Fibroblast of lung (primary cell): ENCODE measurements at regions not wholly inside any gene's neighbourhood (a gene's known extent, or its start where the extent isn't known, plus 50 kb on each side); places are given as distances from the start of the nearest gene placed in this dataset.

Experiments
- DNase-seq, 2 donors: peaks; one replicate each; pipeline versions ENCODE4 v3.0.0 to v3.0.0-alpha.2; 2010; ENCODE audit warnings: low read depth in 2 of 2
- H2AFZ ChIP-seq: 2 replicates; pipeline ENCODE4 v1.5.1; 2012; ENCODE audit warnings: low read length, control low read depth, inconsistent platforms
- H3K27ac ChIP-seq: 2 replicates; pipeline ENCODE4 v1.5.1; 2011; ENCODE audit warnings: low read length, control low read depth; ENCODE audit not compliant: insufficient read depth
- H3K27me3 ChIP-seq: 2 replicates; pipeline ENCODE4 v1.5.1; 2011; ENCODE audit warnings: mild to moderate bottlenecking, low read length; ENCODE audit not compliant: control insufficient read depth, insufficient read depth
- H3K36me3 ChIP-seq: 2 replicates; pipeline ENCODE4 v1.5.1; 2011; ENCODE audit warnings: low read length; ENCODE audit not compliant: control insufficient read depth, insufficient read depth
- H3K4me1 ChIP-seq: 2 replicates; pipeline ENCODE4 v1.5.1; 2011; ENCODE audit warnings: low read length; ENCODE audit not compliant: control insufficient read depth, insufficient read depth; ENCODE audit errors: extremely low read depth
- H3K4me2 ChIP-seq: 2 replicates; pipeline ENCODE4 v1.5.1; 2011; ENCODE audit warnings: low read length, control low read depth; ENCODE audit not compliant: insufficient read depth; ENCODE audit errors: extremely low read depth
- H3K4me3 ChIP-seq, 4 experiments: fragments of 200-600 bp in 1 of 4; sonication (generic) in 1 of 4; replicated peaks in 1 of 4; 2 replicates each; pipeline ENCODE4 v1.5.1; 2011 to 2016; ENCODE audit warnings: low read length in 4 of 4, low read depth in 3 of 4, mild to moderate bottlenecking in 3 of 4, control low read depth in 2 of 4, inconsistent platforms in 1 of 4, mixed read lengths in 1 of 4; ENCODE audit not compliant: insufficient read depth in 1 of 4; ENCODE audit errors: control extremely low read depth in 1 of 4
- H3K79me2 ChIP-seq: 2 replicates; pipeline ENCODE4 v1.5.1; 2012; ENCODE audit warnings: mild to moderate bottlenecking, low read length, inconsistent platforms; ENCODE audit not compliant: control insufficient read depth, insufficient read depth
- H3K9ac ChIP-seq: 2 replicates; pipeline ENCODE4 v1.5.1; 2011; ENCODE audit warnings: mild to moderate bottlenecking, low read length, control low read depth; ENCODE audit not compliant: insufficient read depth
- H3K9me3 ChIP-seq: 2 replicates; pipeline ENCODE4 v1.5.1; 2012; ENCODE audit warnings: low read depth, low read length; ENCODE audit not compliant: control insufficient read depth, insufficient read depth
- H4K20me1 ChIP-seq: 2 replicates; pipeline ENCODE4 v1.5.1; 2011; ENCODE audit warnings: low read length; ENCODE audit not compliant: control insufficient read depth, insufficient read depth; ENCODE audit errors: extremely low read depth
- CTCF ChIP-seq, 2 donors: IDR thresholded peaks in 1 of 2; conservative IDR thresholded peaks in 1 of 2; 1 replicate in 1 of 2; 2 replicates in 1 of 2; pipeline ENCODE4 v1.5.1; 2011 to 2012; ENCODE audit warnings: low read length in 2 of 2, control low read depth in 1 of 2, inconsistent platforms in 1 of 2, low read depth in 1 of 2, mild to moderate bottlenecking in 1 of 2
- EZH2 ChIP-seq: IDR thresholded peaks from 2 replicates; pipeline ENCODE4 v1.5.1; 2012; ENCODE audit warnings: low read length, control low read depth, mild to moderate bottlenecking; ENCODE audit errors: missing control alignments

DNA sequence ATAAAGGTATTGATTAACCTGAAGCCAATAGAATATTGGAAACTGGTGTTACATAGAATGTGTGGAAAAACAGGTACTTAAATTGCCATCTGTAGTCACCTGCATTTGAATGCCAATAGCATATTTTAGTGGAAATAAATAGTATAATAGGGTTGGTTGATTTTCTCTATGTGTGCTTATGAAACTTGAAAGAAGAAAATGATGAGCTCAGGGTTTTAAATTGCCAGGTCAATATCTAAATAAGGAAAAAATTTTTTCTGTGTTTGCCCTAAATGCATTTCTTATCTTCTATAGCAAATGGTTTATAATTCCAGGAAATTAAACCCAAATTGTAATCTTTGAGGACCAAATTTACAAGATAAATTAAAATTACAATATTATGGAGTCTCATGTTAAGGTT, 626.6 kb downstream of the CDH8 start:
- Histone ChIP-seq H3K4me3 (no peak overlapping the region), H3K4me2 (no peak overlapping the region), H2AFZ (no peak overlapping the region), H3K27me3 (no peaks in the 10 kb centered on the region), H3K9me3 (no peaks in the 10 kb centered on the region), H4K20me1 (no peaks in the 10 kb centered on the region), H3K4me1 (no peaks in the 10 kb centered on the region), H3K79me2 (no peaks in the 10 kb centered on the region), H3K9ac (no peak overlapping the region), H3K27ac (no peak overlapping the region), H3K36me3 (no peaks in the 10 kb centered on the region)
- no peak for TF ChIP-seq EZH2
- no peak for DNase-seq

- H3K9ac ChIP-seq = no peak overlapping the region
- H3K27me3 ChIP-seq = no peaks in the 10 kb centered on the region
- no peak overlapping the region for H2AFZ ChIP-seq
- no peaks in the 10 kb centered on the region for H3K36me3 ChIP-seq
- H3K4me1 ChIP-seq = no peaks in the 10 kb centered on the region
- H3K4me2 ChIP-seq = no peak overlapping the region
- no peak overlapping the region for H3K4me3 ChIP-seq
- no peaks in the 10 kb centered on the region for H3K79me2 ChIP-seq
- H4K20me1 ChIP-seq = no peaks in the 10 kb centered on the region
- no peak for TF ChIP-seq EZH2
- no peak for TF ChIP-seq CTCF (conservative IDR thresholded peaks at IDR 0.05 in 1 of 2, IDR thresholded peaks at IDR 0.05 in 1 of 2; ENCODE audit: low read depth in 1 of 2, low read length in 2 of 2)
- no peak for DNase-seq
- no peaks in the 10 kb centered on the region for H3K9me3 ChIP-seq
- H3K27ac ChIP-seq = no peak overlapping the region
Observed at GRCh38 chr16:61403386-61403785, 632.9 kb downstream of the CDH8 start.

GRCh38 chr16:61391896-61392295, 644.3 kb downstream of the CDH8 start:
- no peak for DNase-seq
- Histone ChIP-seq H4K20me1 (no peaks in the 10 kb centered on the region), H3K4me3 (no peak overlapping the region), H2AFZ (no peak overlapping the region), H3K36me3 (no peaks in the 10 kb centered on the region), H3K4me1 (no peaks in the 10 kb centered on the region), H3K4me2 (no peak overlapping the region), H3K9ac (no peak overlapping the region), H3K27me3 (no peaks in the 10 kb centered on the region), H3K79me2 (no peaks in the 10 kb centered on the region), H3K27ac (no peak overlapping the region), H3K9me3 (no peaks in the 10 kb centered on the region)
- TF ChIP-seq CTCF (conservative IDR thresholded peaks at IDR 0.05 in 1 of 2, IDR thresholded peaks at IDR 0.05 in 1 of 2; ENCODE audit: low read depth in 1 of 2, low read length in 2 of 2) = no peak
